Mucosa of stomach (tissue), 1 donor: ENCODE measurements at regions not wholly inside any gene's neighbourhood (a gene's known extent, or its start where the extent isn't known, plus 50 kb on each side); places are given as distances from the start of the nearest gene placed in this dataset.

Experiments
- H3K27me3 ChIP-seq: one replicate; pipeline ENCODE4 v1.7.0; 2013; ENCODE audit warnings: mild to moderate bottlenecking, low read length; ENCODE audit not compliant: control insufficient read depth, insufficient read depth
- H3K36me3 ChIP-seq: one replicate; pipeline ENCODE4 v1.7.0; 2013; ENCODE audit warnings: low read length; ENCODE audit not compliant: control insufficient read depth, insufficient read depth
- H3K4me1 ChIP-seq: one replicate; pipeline ENCODE4 v1.7.0; 2013; ENCODE audit warnings: mild to moderate bottlenecking, low read length; ENCODE audit not compliant: control insufficient read depth, insufficient read depth
- H3K4me3 ChIP-seq: one replicate; pipeline ENCODE4 v1.7.0; 2013; ENCODE audit warnings: low read length
- H3K9ac ChIP-seq: one replicate; pipeline ENCODE4 v1.7.0; 2013; ENCODE audit warnings: mild to moderate bottlenecking, low read length, moderate library complexity
- H3K9me3 ChIP-seq: one replicate; pipeline ENCODE4 v1.7.0; 2013; ENCODE audit warnings: mild to moderate bottlenecking, low read length, moderate library complexity; ENCODE audit not compliant: control insufficient read depth
- donor health status: Pancreatic carcinoma.

DNA sequence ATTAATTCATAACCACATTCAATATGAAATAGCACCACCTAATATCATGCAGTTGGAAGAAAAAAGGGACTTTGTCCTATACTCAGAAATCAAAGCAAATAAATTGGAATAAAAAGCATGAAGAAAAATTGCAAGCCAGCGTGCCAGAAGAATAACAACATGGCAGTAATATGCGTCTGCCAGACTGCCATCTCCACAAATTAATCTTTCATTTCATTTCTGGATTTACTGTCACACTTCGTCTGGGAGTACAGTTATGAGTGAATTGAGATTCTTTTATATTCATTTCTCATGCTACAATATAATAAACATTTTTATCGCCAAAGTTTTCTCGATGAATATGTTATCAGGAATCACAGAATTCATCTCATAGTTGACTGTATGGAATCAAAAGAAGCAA, 1327.7 kb upstream of the SEL1L start:
- no peaks in the 10 kb centered on the region for H3K9me3 ChIP-seq
- no peaks in the 10 kb centered on the region for H3K4me1 ChIP-seq
- no peak overlapping the region for H3K9ac ChIP-seq
- H3K27me3 ChIP-seq, result no peaks in the 10 kb centered on the region
- no peak overlapping the region for H3K4me3 ChIP-seq
- no peaks in the 10 kb centered on the region for H3K36me3 ChIP-seq

DNA sequence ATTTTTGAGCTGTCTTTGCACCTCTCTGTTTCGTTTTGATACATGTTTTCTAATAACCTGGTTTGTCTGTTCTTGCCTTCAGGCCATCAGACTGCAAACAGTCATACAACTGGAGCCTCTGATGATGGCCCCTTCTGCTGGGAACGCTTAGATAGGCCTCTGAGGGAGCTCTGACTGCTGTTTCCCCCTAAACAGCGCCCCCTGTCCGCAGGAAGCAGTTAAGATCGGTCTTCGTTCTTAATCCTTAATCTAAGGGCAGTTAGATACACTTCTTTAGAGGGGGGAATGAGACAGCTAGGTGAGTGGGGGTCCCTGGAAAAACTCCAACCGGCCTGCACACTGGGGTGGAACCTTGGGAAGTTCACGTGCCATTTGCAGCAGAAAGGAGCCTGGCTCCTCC, 1338.8 kb upstream of the SEL1L start:
- Histone ChIP-seq H3K9ac (no peak overlapping the region), H3K27me3 (no peaks in the 10 kb centered on the region), H3K36me3 (no peaks in the 10 kb centered on the region), H3K4me3 (no peak overlapping the region), H3K9me3 (no peaks in the 10 kb centered on the region), H3K4me1 (no peaks in the 10 kb centered on the region)

DNA sequence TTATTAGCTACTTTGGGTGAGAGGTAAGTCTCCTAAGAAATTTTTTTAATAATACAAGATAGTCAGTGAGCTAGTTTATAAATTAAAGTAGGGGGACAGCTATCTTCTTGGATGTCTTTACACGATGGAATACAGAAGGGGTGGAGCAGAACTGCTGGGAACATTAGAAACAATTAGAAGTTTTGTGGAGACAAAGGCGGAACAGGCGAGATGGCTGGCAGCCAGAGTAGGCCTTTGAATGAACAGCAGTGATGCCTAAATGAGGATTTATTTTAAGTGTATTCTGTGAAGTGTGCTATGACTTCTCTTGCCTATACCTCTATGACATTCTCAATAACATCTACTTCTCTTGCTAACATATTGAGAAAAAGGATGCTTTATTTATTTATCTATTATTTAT, 1345.3 kb upstream of the SEL1L start:
- Histone ChIP-seq H3K4me3 (no peak overlapping the region), H3K9me3 (no peaks in the 10 kb centered on the region), H3K9ac (no peak overlapping the region), H3K27me3 (no peaks in the 10 kb centered on the region), H3K36me3 (no peaks in the 10 kb centered on the region), H3K4me1 (no peaks in the 10 kb centered on the region)

DNA sequence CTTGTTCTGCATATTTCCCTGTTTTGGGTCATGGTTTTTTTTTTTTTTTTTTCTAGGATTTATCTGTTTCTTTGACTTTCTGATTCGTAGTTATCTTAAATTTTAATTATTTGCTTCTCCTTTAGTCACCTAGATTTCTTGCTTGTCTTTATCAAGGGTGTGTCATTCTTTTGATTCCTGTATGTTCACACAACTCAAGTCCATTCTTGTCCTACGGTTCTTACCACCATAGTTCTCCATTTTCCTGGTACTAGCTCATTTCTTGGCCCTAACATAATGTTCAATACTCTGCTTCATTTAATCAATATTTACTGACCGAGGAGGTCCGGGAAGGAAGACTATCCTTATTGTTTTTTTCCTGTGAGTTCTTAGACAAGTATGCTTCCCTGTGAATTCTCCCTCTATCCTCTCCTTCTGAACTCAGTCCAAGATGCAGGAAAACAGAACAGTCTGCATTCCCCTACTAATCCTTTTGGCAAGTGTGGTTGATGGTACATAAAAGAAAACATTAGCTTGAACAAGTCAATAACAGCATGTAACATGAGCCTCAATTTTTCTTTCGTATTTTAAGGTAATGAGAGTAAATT, 1346.4 kb upstream of the SEL1L start:
- no peak overlapping the region for H3K9ac ChIP-seq
- no peak overlapping the region for H3K4me3 ChIP-seq
- no peaks in the 10 kb centered on the region for H3K4me1 ChIP-seq
- no peaks in the 10 kb centered on the region for H3K36me3 ChIP-seq
- H3K27me3 ChIP-seq, result no peaks in the 10 kb centered on the region
- H3K9me3 ChIP-seq, result no peaks in the 10 kb centered on the region

DNA sequence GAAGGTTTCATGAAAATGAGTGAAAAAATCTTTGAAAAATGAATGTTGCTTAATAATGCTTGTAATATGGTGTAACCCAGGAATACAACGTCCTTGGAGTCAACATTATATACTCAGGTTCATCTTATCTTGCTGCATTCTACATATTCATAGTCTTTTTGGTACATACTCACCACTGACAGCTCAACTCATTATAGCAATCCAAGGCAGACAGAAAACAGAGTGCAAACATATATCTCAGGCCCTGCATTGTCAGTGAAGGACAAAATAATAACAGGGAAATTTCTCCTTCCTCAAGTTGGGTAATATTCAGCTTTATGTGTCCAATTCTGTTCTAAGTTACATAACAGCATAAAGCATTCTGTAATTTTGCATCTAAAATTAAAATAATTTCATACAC, 1353.0 kb upstream of the SEL1L start:
- no peak overlapping the region for H3K9ac ChIP-seq
- no peaks in the 10 kb centered on the region for H3K4me1 ChIP-seq
- H3K9me3 ChIP-seq, result no peaks in the 10 kb centered on the region
- no peak overlapping the region for H3K4me3 ChIP-seq
- H3K27me3 ChIP-seq, result no peaks in the 10 kb centered on the region
- no peaks in the 10 kb centered on the region for H3K36me3 ChIP-seq

DNA sequence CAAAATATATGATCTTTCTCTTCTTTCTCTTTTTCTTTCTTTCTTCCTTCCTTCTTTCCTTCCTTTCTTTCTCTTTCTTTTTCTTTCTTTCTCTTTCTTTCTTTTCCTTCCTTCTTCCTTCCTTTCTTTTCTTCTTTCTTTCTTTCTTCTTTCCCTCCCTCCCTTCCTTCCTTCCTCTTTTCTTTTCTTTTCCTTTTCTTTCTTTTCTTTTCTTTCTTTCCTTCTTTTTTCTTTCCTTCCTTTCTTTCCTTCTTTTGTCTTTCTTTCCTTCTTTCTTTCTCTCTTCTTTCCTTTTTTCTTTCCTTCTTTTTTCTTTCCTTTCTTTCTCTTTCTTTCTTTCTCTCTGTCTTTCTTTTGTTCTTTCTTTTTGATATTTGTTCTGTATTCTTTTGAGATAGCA, 1356.0 kb upstream of the SEL1L start:
- no peaks in the 10 kb centered on the region for H3K4me1 ChIP-seq
- no peaks in the 10 kb centered on the region for H3K9me3 ChIP-seq
- H3K4me3 ChIP-seq, result no peak overlapping the region
- no peak overlapping the region for H3K9ac ChIP-seq
- H3K36me3 ChIP-seq, result no peaks in the 10 kb centered on the region
- H3K27me3 ChIP-seq, result no peaks in the 10 kb centered on the region

DNA sequence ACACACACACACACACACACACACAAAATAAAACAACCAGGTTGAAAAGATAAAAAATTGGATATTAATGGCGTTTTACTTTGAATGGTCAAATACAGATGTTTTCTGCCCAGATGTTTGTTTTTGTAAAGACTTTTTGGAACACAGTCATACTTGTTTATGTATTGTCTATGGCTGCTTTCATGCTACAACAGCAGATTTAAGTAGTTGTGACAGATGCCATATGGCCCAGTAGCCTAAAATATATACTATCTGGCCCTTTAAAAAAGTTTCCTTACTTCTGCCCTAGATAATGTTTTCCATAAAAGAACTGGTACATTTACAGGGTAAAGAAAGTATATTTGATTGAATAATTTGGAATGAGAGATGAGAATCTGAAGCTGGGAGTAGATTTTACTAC, 1362.8 kb upstream of the SEL1L start:
- Histone ChIP-seq H3K27me3 (no peaks in the 10 kb centered on the region), H3K9me3 (no peaks in the 10 kb centered on the region)

DNA sequence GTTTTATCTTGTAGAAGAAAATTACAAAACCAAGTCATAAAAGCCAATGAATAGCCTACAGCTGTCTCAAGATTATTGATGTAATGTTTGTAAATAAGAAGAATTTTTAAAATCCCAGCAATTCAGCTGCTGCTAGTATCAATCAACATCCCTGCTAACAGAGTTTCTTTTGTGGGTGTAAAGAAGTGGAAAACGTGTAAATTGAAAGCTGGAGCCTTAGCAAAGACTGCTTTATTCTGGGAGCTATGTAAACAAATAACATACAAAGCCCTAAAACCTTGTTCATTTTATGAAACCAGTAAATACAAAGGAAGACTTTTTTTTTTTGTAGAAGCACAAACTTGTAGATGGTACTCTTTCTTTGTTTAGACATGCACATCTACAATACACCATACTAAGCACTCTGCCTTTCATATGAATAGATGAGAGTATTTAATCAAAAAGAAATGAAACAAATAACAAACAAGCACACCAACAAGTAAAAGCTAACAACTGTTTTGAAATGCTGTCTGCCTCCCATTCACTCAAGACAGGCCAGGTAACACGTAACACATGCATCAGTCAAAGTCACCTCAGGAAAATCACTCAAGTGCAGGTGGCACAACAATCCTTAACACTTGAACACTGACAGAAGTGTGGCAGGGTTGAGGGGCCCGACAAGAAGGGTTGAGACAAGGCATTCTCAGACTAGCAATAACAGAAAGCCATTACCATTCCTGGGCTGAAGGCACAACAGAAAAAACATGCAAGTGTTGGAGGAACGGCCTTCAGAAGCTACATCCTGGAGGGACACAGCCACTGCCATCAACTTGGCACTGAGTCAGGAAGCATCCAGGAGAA, 1364.0 kb upstream of the SEL1L start:
- H3K4me3 ChIP-seq, result no peak overlapping the region
- no peaks in the 10 kb centered on the region for H3K36me3 ChIP-seq
- no peak overlapping the region for H3K9ac ChIP-seq
- H3K27me3 ChIP-seq, result no peaks in the 10 kb centered on the region
- no peaks in the 10 kb centered on the region for H3K9me3 ChIP-seq
- H3K4me1 ChIP-seq, result no peaks in the 10 kb centered on the region

More for the DNA sequence above, 1362.8 kb upstream of the SEL1L start:
- H3K36me3 ChIP-seq, result no peaks in the 10 kb centered on the region
- H3K9ac ChIP-seq, result no peak overlapping the region
- no peak overlapping the region for H3K4me3 ChIP-seq
- no peaks in the 10 kb centered on the region for H3K4me1 ChIP-seq

DNA sequence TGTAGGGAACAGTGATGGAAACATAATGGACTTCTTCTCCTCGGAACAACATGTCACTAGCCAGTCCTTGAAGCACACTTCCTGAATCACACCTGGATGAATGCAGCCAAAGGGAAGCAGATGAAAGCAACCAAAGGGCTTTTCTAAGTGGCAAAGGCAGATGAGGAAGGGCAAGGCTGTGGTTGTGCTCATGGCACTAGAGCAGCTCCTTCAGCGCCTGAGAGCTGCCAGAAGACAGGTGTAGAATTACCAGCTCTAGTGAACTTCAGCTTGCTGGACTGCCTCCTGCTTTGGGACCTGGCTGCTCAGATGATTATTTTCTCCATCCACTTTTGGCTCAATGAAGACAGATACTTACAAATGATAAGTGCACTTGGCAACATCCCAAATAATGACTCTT, 1372.1 kb upstream of the SEL1L start:
- Histone ChIP-seq H3K9me3 (no peaks in the 10 kb centered on the region), H3K4me1 (no peaks in the 10 kb centered on the region), H3K4me3 (no peak overlapping the region), H3K27me3 (no peaks in the 10 kb centered on the region), H3K9ac (no peak overlapping the region), H3K36me3 (no peaks in the 10 kb centered on the region)

DNA sequence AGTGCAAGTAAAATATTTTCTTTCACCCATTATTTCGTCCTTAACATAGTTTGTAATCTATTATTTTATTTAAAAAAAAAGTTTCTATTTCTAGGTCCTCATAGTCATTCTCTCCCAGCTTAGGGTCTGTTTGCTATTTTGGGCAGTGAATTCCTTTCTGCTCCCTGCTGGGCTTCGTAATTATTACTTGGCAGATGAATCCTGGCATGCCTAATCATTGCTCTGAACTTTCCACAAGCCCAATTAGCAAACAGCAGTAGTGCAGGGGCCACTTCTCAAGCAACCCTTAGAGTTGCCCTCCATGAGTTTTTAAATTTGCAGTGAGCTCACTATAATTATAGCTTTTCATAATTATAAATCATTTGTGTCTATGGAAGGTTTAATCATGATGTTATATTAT, 1378.3 kb upstream of the SEL1L start:
- Histone ChIP-seq H3K36me3 (no peaks in the 10 kb centered on the region), H3K4me1 (no peaks in the 10 kb centered on the region), H3K9me3 (no peaks in the 10 kb centered on the region), H3K9ac (no peak overlapping the region), H3K27me3 (no peaks in the 10 kb centered on the region), H3K4me3 (no peak overlapping the region)

DNA sequence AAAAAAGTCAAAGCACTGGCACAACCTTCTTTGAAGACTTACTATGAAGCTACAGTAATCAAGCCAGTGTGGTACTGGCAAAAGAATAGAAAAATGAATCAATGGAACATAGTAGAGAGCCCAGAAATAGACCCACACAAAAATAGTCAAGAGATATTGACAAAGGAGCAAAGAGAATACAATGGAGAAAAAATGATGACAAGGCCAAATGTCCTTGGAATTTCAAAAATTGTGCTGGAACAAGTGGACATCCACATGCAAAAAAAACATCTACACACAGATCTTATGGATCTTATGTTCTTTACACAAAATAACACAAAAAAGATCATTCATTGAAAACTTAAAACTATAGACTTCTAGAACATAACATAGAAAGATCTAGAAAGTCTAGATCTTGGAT, 1379.7 kb upstream of the SEL1L start:
- Histone ChIP-seq H3K36me3 (no peaks in the 10 kb centered on the region), H3K9me3 (no peaks in the 10 kb centered on the region), H3K9ac (no peak overlapping the region), H3K4me3 (no peak overlapping the region), H3K27me3 (no peaks in the 10 kb centered on the region), H3K4me1 (no peaks in the 10 kb centered on the region)

DNA sequence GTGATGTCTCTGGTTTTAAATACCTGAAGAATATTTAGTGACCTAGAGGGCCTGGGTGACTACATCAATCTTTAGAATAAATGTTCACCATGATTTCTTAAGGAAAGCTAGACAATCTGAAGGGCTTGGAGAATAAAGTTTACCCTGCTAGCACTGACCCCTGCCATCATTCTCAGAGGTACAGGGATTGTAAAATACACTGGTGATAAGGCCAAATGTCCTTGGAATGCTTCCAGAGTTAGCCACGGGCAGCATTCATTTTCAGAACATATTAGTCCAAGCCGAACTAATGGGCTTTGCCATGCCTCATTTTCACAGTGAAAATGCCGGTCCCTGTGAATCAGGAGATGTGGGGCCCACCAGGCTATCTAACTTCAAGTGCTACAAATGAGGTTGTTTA, 1381.7 kb upstream of the SEL1L start:
- no peaks in the 10 kb centered on the region for H3K27me3 ChIP-seq
- no peaks in the 10 kb centered on the region for H3K4me1 ChIP-seq
- no peak overlapping the region for H3K4me3 ChIP-seq
- no peaks in the 10 kb centered on the region for H3K9me3 ChIP-seq
- H3K9ac ChIP-seq, result no peak overlapping the region
- H3K36me3 ChIP-seq, result no peaks in the 10 kb centered on the region
